ENCODE measurements at regions not wholly inside any gene's neighbourhood (a gene's known extent, or its start where the extent isn't known, plus 50 kb on each side); places are given as distances from the start of the nearest gene placed in this dataset.

DNA sequence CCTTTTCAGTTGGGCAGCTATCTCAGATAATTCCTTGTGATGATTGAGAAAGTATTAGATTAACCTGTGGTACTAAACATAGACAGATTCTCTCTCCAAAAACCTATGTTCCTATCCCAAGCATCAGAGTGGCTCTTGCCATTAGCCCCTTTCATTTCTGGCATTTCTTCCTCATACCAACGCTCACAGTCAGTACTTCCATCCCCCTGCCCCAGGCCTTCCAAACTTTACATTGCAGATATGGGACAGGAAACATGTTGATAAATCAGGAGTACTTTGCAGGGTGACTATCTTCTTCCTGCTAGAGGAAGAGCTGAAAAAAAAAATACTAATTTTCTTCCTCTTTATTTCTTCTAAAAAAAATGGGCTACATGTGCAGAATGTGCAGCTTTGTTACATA is 442.6 kb upstream of the RGMB start:
- Histone ChIP-seq H3K36me3 (ENCODE audit: control insufficient read depth, insufficient read depth, low read length) (no peaks in the 10 kb centered on the region), H3K4me3 (ENCODE audit: low read depth, low read length) (no peak overlapping the region), H3K9me3 (peaks cover 10% of the 10 kb centered on the region; the same call in 1 of the 2 replicates), H3K4me1 (no peaks in the 10 kb centered on the region), H3K27me3 (replicated peaks; ENCODE audit: control insufficient read depth, insufficient read depth, low read length) (no peaks in the 10 kb centered on the region)
- no peaks in the 10 kb centered on the region for H3K9me3 Mint-ChIP-seq (ENCODE audit: unreplicated experiment)
- ChIA-PET CTCF (no interaction called here), POLR2A (no interaction called here)
- BruUV-seq (replicated peaks) = no TSS peak
- no peak for DNase-seq
- no peak overlapping the region for H3K27ac Mint-ChIP-seq (ENCODE audit: unreplicated experiment)
- H3K36me3 Mint-ChIP-seq (ENCODE audit: insufficient read depth, unreplicated experiment) = no peaks in the 10 kb centered on the region
- TF ChIP-seq, protein P1, sequence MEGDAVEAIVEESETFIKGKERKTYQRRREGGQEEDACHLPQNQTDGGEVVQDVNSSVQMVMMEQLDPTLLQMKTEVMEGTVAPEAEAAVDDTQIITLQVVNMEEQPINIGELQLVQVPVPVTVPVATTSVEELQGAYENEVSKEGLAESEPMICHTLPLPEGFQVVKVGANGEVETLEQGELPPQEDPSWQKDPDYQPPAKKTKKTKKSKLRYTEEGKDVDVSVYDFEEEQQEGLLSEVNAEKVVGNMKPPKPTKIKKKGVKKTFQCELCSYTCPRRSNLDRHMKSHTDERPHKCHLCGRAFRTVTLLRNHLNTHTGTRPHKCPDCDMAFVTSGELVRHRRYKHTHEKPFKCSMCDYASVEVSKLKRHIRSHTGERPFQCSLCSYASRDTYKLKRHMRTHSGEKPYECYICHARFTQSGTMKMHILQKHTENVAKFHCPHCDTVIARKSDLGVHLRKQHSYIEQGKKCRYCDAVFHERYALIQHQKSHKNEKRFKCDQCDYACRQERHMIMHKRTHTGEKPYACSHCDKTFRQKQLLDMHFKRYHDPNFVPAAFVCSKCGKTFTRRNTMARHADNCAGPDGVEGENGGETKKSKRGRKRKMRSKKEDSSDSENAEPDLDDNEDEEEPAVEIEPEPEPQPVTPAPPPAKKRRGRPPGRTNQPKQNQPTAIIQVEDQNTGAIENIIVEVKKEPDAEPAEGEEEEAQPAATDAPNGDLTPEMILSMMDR (IDR thresholded peaks at IDR 0.05; ENCODE audit: insufficient read depth in 1 of 2, low read depth in 1 of 2, low read length in 1 of 2, severe bottlenecking in 1 of 2, unreplicated experiment in 1 of 2) = no peak
- intact Hi-C loops (cut with micrococcal nuclease; ENCODE audit: unreplicated experiment) = no loop called here
- no peaks in the 10 kb centered on the region for H3K4me1 Mint-ChIP-seq (ENCODE audit: low read depth, unreplicated experiment)
- no peak overlapping the region for H3K4me3 Mint-ChIP-seq (ENCODE audit: unreplicated experiment)
- H3K27me3 Mint-ChIP-seq (ENCODE audit: insufficient read depth, unreplicated experiment) = no peaks in the 10 kb centered on the region

DNA sequence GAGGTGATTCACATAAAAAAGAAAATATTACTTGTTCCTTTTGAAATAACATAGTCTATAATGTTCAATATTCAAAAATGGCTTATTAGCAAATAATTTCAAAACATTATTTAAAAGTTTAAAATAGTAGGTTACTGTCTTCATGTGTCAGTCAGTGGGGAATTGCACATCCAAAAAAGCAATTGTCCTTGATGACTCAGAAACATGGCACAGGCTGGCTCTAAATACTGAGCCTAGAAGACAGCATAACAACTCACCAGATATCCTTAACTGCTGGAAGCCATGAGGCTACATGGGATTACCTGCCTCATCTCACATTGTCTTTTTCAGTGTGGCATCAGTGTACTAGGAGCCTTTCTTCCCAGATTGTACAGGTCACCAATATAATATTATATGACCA is 439.5 kb upstream of the RGMB start:
- Mint-ChIP-seq H3K27me3 (ENCODE audit: insufficient read depth, unreplicated experiment) (no peaks in the 10 kb centered on the region), H3K36me3 (ENCODE audit: insufficient read depth, unreplicated experiment) (no peaks in the 10 kb centered on the region), H3K27ac (ENCODE audit: unreplicated experiment) (no peak overlapping the region), H3K4me1 (ENCODE audit: low read depth, unreplicated experiment) (no peaks in the 10 kb centered on the region), H3K4me3 (ENCODE audit: unreplicated experiment) (no peak overlapping the region), H3K9me3 (ENCODE audit: unreplicated experiment) (no peaks in the 10 kb centered on the region)
- Histone ChIP-seq H3K36me3 (ENCODE audit: control insufficient read depth, insufficient read depth, low read length) (no peaks in the 10 kb centered on the region), H3K9me3 (peaks cover 6% of the 10 kb centered on the region; the same call in 1 of the 2 replicates), H3K27me3 (replicated peaks; ENCODE audit: control insufficient read depth, insufficient read depth, low read length) (no peaks in the 10 kb centered on the region), H3K4me1 (no peaks in the 10 kb centered on the region), H3K4me3 (ENCODE audit: low read depth, low read length) (no peak overlapping the region)
- POLR2A ChIA-PET = no interaction called here
- intact Hi-C loops (cut with micrococcal nuclease; ENCODE audit: unreplicated experiment) = no loop called here
- TF ChIP-seq, protein P1 (IDR thresholded peaks at IDR 0.05; ENCODE audit: insufficient read depth in 1 of 2, low read depth in 1 of 2, low read length in 1 of 2, severe bottlenecking in 1 of 2, unreplicated experiment in 1 of 2) = no peak
- no peak for DNase-seq
- BruUV-seq (replicated peaks) = no TSS peak
- CTCF ChIA-PET = no interaction called here

DNA sequence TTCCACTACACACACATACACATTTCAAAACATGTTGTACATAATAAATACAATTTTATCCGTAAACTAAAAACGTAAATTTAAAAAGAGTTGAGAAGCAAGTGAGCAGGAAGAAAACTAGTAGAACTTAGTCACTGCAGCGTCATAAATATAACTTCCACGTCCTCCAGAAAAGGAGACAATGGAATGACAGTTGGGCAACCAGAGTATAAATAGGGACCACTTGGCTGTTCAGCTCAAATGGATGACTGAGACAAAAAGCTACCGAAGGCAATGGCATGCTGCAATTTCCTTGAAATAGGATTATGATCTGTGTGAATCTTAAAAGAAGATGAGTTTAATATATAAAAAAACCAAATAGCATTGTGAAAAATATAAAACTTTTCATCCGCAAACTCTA is 438.5 kb upstream of the RGMB start:
- no peaks in the 10 kb centered on the region for H3K9me3 Mint-ChIP-seq (ENCODE audit: unreplicated experiment)
- H3K27me3 Mint-ChIP-seq (ENCODE audit: insufficient read depth, unreplicated experiment) = no peaks in the 10 kb centered on the region
- Histone ChIP-seq H3K36me3 (ENCODE audit: control insufficient read depth, insufficient read depth, low read length) (no peaks in the 10 kb centered on the region), H3K27me3 (replicated peaks; ENCODE audit: control insufficient read depth, insufficient read depth, low read length) (no peaks in the 10 kb centered on the region), H3K4me3 (ENCODE audit: low read depth, low read length) (no peak overlapping the region), H3K4me1 (no peaks in the 10 kb centered on the region), H3K9me3 (peaks cover 6% of the 10 kb centered on the region; the same call in 1 of the 2 replicates)
- H3K4me3 Mint-ChIP-seq (ENCODE audit: unreplicated experiment) = no peak overlapping the region
- no TSS peak for BruUV-seq (replicated peaks)
- POLR2A ChIA-PET = no interaction called here
- no peak overlapping the region for H3K27ac Mint-ChIP-seq (ENCODE audit: unreplicated experiment)
- CTCF ChIA-PET = no interaction called here
- DNase-seq = no peak
- no peaks in the 10 kb centered on the region for H3K4me1 Mint-ChIP-seq (ENCODE audit: low read depth, unreplicated experiment)
- H3K36me3 Mint-ChIP-seq (ENCODE audit: insufficient read depth, unreplicated experiment) = no peaks in the 10 kb centered on the region
- TF ChIP-seq, protein P1 (IDR thresholded peaks at IDR 0.05; ENCODE audit: insufficient read depth in 1 of 2, low read depth in 1 of 2, low read length in 1 of 2, severe bottlenecking in 1 of 2, unreplicated experiment in 1 of 2) = no peak
- intact Hi-C loops (cut with micrococcal nuclease; ENCODE audit: unreplicated experiment) = no loop called here
